HFFc6 (cell line): ENCODE measurements at regions not wholly inside any gene's neighbourhood (a gene's known extent, or its start where the extent isn't known, plus 50 kb on each side); places are given as distances from the start of the nearest gene placed in this dataset.

ENCODE experiments used
- DNase-seq: peaks from one replicate; pipeline ENCODE4 v3.0.0-alpha.2; 2018
- H3K27ac Mint-ChIP-seq: 2 replicates; pipeline ENCODE4 v1.8.0; 2020; ENCODE audit warnings: mild to moderate bottlenecking, mixed read lengths
- H3K27me3 Mint-ChIP-seq: 2 replicates; pipeline ENCODE4 v1.8.0; 2021; ENCODE audit warnings: mild to moderate bottlenecking, moderate library complexity, mixed read lengths; ENCODE audit not compliant: insufficient read depth
- H3K36me3 Mint-ChIP-seq: 2 replicates; pipeline ENCODE4 v1.8.0; 2021; ENCODE audit warnings: low read depth, mixed read lengths
- H3K4me1 Mint-ChIP-seq: 2 replicates; pipeline ENCODE4 v1.8.0; 2020; ENCODE audit warnings: low read depth, mixed read lengths
- H3K4me3 Mint-ChIP-seq: 2 replicates; pipeline ENCODE4 v1.8.0; 2020; ENCODE audit warnings: mild to moderate bottlenecking, moderate library complexity, mixed read lengths
- H3K9me3 Mint-ChIP-seq: 2 replicates; pipeline ENCODE4 v1.8.0; 2020; ENCODE audit warnings: mild to moderate bottlenecking, mixed read lengths
- TF ChIP-seq, protein P1 (sequence below): fragments of 200-600 bp; sonication (generic); IDR thresholded peaks from 2 replicates; pipeline ENCODE4 v1.5.0; 2021; ENCODE audit warnings: antibody characterized with exemption, mild to moderate bottlenecking

GRCh38 chr10:78375854-78376785, 342.5 kb downstream of the RPS24 start:
- Mint-ChIP-seq H3K27ac (no peak overlapping the region), H3K4me1 (no peaks in the 10 kb centered on the region), H3K9me3 (peaks cover 9% of the 10 kb centered on the region; the same call in 1 of the 2 replicates), H3K36me3 (no peaks in the 10 kb centered on the region), H3K4me3 (no peak overlapping the region), H3K27me3 (peaks cover 51% of the 10 kb centered on the region)
- TF ChIP-seq, protein P1, sequence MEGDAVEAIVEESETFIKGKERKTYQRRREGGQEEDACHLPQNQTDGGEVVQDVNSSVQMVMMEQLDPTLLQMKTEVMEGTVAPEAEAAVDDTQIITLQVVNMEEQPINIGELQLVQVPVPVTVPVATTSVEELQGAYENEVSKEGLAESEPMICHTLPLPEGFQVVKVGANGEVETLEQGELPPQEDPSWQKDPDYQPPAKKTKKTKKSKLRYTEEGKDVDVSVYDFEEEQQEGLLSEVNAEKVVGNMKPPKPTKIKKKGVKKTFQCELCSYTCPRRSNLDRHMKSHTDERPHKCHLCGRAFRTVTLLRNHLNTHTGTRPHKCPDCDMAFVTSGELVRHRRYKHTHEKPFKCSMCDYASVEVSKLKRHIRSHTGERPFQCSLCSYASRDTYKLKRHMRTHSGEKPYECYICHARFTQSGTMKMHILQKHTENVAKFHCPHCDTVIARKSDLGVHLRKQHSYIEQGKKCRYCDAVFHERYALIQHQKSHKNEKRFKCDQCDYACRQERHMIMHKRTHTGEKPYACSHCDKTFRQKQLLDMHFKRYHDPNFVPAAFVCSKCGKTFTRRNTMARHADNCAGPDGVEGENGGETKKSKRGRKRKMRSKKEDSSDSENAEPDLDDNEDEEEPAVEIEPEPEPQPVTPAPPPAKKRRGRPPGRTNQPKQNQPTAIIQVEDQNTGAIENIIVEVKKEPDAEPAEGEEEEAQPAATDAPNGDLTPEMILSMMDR = no peak
- DNase-seq = no peak

DNA sequence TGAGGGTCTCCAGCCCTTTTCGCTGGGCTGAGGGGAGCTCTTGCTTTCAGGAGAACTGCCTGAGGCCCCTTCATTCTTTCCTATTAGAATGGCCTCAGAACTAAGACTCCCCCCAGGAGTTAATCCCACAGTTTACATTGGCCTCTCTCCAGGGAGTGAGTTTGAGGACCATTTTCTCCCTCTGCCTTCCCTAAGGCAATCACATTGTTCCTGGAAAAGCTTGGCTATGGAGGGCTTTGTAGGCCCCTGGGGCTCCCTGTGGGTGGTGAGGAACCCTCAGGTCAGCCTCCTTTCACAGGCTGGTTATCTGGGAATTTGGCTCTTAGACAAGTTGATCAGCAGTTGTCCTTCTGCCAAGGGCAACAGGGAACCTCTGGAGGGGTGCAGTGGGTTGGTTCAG, 343.7 kb downstream of the RPS24 start:
- H3K4me3 Mint-ChIP-seq = no peak overlapping the region
- H3K36me3 Mint-ChIP-seq = no peaks in the 10 kb centered on the region
- no peak for DNase-seq
- H3K9me3 Mint-ChIP-seq = peaks cover 9% of the 10 kb centered on the region; the same call in 1 of the 2 replicates
- H3K27me3 Mint-ChIP-seq = peaks cover 44% of the 10 kb centered on the region
- no peak overlapping the region for H3K27ac Mint-ChIP-seq
- TF ChIP-seq, protein P1 = no peak
- H3K4me1 Mint-ChIP-seq = no peaks in the 10 kb centered on the region

- TF ChIP-seq, protein P1 = no peak
- peaks cover 9% of the 10 kb centered on the region; the same call in 1 of the 2 replicates for H3K9me3 Mint-ChIP-seq
- no peaks in the 10 kb centered on the region for H3K36me3 Mint-ChIP-seq
- H3K4me1 Mint-ChIP-seq = no peaks in the 10 kb centered on the region
- peaks cover 48% of the 10 kb centered on the region for H3K27me3 Mint-ChIP-seq
- no peak for DNase-seq
- H3K4me3 Mint-ChIP-seq = no peak overlapping the region
- no peak overlapping the region for H3K27ac Mint-ChIP-seq
Measured at GRCh38 chr10:78378192-78378591, 344.5 kb downstream of the RPS24 start.

DNA sequence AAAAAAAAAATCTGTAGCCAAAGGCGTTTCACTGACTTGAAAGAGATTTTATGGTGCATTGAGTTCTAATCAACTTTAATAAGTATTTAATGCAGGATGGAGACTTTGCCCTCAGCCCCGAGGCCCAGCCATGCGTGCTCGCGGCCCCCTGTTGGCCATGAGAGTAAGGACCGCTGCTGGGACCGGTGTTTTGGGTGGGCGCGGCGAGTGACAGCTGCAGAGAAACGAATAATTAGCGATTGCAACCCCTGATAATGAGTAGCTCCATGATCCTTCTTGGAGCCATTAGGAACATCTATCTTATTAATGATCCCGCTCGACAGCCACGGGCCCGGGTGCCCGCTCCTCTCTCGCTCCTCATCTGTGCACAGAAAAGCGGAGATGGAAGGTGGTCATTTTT, 347.4 kb downstream of the RPS24 start:
- no peaks in the 10 kb centered on the region for H3K4me1 Mint-ChIP-seq
- H3K27me3 Mint-ChIP-seq = peaks cover 55% of the 10 kb centered on the region
- peaks cover 9% of the 10 kb centered on the region; the same call in 1 of the 2 replicates for H3K9me3 Mint-ChIP-seq
- TF ChIP-seq, protein P1 = peak; percentile 62
- no peak for DNase-seq
- H3K36me3 Mint-ChIP-seq = no peaks in the 10 kb centered on the region
- H3K27ac Mint-ChIP-seq = no peak overlapping the region
- H3K4me3 Mint-ChIP-seq = no peak overlapping the region

DNA sequence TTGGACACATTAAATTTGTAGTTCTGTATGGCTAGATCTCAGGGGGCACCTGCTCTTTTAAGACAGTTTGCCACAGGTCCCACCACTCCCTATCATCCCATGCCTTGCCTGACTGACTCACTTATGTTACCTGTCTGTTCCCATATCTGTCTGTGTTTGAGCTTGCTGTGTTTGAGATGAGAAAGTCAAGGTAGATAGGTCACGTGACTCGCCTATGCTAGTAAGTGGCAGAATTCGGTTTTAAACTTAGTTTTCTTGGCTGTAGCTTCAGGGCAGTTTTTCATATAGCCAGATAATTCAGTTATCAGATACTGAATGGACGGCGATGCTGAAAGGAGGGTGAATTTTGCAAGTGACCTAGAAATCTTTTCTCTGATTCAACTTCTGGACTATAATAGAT, 348.4 kb downstream of the RPS24 start:
- peaks cover 50% of the 10 kb centered on the region for H3K27me3 Mint-ChIP-seq
- H3K9me3 Mint-ChIP-seq = peaks cover 9% of the 10 kb centered on the region; the same call in 1 of the 2 replicates
- no peak for DNase-seq
- H3K4me3 Mint-ChIP-seq = no peak overlapping the region
- TF ChIP-seq, protein P1 = no peak
- no peaks in the 10 kb centered on the region for H3K36me3 Mint-ChIP-seq
- no peaks in the 10 kb centered on the region for H3K4me1 Mint-ChIP-seq
- H3K27ac Mint-ChIP-seq = no peak overlapping the region
